ENCODE measurements at regions not wholly inside any gene's neighbourhood (a gene's known extent, or its start where the extent isn't known, plus 50 kb on each side); places are given as distances from the start of the nearest gene placed in this dataset.
"Not testable (repeated sequence)": the region's sequence is repeated elsewhere in the genome, so short reads cannot be mapped to it uniquely, and the experiment has no call there.

DNA sequence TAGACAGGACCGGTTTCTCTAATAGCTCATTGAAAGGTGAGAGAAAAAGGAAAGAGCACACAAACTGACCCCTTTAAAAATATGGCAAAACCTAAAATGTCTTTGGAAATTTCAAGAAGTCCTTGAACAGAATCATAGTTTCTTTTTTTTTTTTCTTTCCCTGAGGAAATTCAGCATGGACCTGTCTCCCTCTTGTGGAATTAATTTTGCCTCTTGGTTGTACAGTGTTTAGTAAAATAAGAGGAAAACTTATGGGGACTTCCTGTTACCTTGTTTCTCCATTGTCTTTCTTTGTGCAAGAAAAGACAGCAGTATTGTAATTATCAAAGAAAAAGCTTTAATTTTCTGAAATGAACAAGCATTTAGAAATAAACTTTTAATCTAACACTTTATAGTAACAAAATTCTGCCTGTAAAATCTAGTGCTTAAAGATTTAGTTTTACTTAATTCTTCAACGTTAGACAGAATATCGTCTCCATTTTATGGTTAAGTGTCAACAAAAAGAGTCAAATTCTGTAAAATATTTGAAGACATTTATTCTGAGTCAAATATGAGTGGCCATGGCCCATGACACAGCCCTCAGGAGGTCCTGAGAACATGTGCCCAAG is 176.3 kb upstream of the NABP1 start:
- H3K27me3 ChIP-seq (ENCODE audit: control insufficient read depth, insufficient read depth, low read length), result no peaks in the 10 kb centered on the region
- DNase-seq, result no peak
- H3K4me3 ChIP-seq (ENCODE audit: insufficient read depth, low read depth, low read length), result no peak overlapping the region
- no peaks in the 10 kb centered on the region for H3K36me3 ChIP-seq (replicated peaks; ENCODE audit: control insufficient read depth, insufficient read depth, low read length)

GRCh38 chr2:191506515-191506914 is 171.4 kb upstream of the NABP1 start:
- no peak for DNase-seq
- Histone ChIP-seq H3K4me3 (ENCODE audit: insufficient read depth, low read depth, low read length) (no peak overlapping the region), H3K27me3 (ENCODE audit: control insufficient read depth, insufficient read depth, low read length) (no peaks in the 10 kb centered on the region), H3K36me3 (replicated peaks; ENCODE audit: control insufficient read depth, insufficient read depth, low read length) (no peaks in the 10 kb centered on the region)

- DNase-seq; H3K4me3 ChIP-seq (ENCODE audit: insufficient read depth, low read depth, low read length); H3K27me3 ChIP-seq (ENCODE audit: control insufficient read depth, insufficient read depth, low read length); H3K36me3 ChIP-seq (replicated peaks; ENCODE audit: control insufficient read depth, insufficient read depth, low read length): not testable (repeated sequence)
These were observed 170.6 kb upstream of the NABP1 start for GRCh38 chr2:191507252-191507853.

GRCh38 chr2:191508738-191509137 is 169.2 kb upstream of the NABP1 start:
- DNase-seq, result no peak
- Histone ChIP-seq H3K36me3 (replicated peaks; ENCODE audit: control insufficient read depth, insufficient read depth, low read length) (no peaks in the 10 kb centered on the region), H3K27me3 (ENCODE audit: control insufficient read depth, insufficient read depth, low read length) (no peaks in the 10 kb centered on the region), H3K4me3 (ENCODE audit: insufficient read depth, low read depth, low read length) (no peak overlapping the region)

DNA sequence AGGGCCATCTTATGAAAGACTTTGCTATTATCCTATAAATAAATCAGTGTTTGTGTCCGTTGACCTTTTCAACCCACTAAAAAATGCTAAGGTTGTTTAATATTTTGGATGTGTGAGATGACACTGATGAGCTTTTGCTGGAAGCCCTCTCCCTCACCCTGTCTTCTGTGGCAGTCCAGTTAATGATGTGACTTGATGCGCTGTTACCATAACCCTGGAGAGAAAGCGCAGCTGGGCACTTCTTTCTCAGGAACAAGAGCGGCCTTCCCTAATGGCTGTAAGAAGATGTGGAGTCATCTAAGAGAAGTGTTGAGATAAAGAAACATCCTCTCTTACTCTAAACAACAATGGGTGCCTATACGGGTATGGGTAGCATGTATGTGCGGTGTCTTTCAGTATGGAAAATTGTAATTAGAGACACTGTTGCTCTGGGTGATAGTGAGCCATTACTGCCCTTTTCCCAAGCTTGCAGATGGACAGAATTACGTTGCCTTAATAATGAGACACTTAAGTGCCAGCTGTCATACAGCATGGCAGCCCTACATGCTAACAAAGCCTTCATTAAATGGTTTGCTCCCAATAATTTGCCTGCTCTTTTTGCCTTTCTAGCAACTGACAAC is 165.6 kb upstream of the NABP1 start:
- Histone ChIP-seq H3K36me3 (replicated peaks; ENCODE audit: control insufficient read depth, insufficient read depth, low read length) (no peaks in the 10 kb centered on the region), H3K4me3 (ENCODE audit: insufficient read depth, low read depth, low read length) (no peak overlapping the region), H3K27me3 (ENCODE audit: control insufficient read depth, insufficient read depth, low read length) (no peaks in the 10 kb centered on the region)
- DNase-seq, result no peak

- Histone ChIP-seq H3K36me3 (replicated peaks; ENCODE audit: control insufficient read depth, insufficient read depth, low read length) (no peaks in the 10 kb centered on the region), H3K4me3 (ENCODE audit: insufficient read depth, low read depth, low read length) (no peak overlapping the region), H3K27me3 (ENCODE audit: control insufficient read depth, insufficient read depth, low read length) (no peaks in the 10 kb centered on the region)
- DNase-seq, result no peak
These were observed 165.1 kb upstream of the NABP1 start for GRCh38 chr2:191512874-191513273.

GRCh38 chr2:191514613-191515012 is 163.3 kb upstream of the NABP1 start:
- Histone ChIP-seq H3K27me3 (ENCODE audit: control insufficient read depth, insufficient read depth, low read length) (no peaks in the 10 kb centered on the region), H3K4me3 (ENCODE audit: insufficient read depth, low read depth, low read length) (no peak overlapping the region), H3K36me3 (replicated peaks; ENCODE audit: control insufficient read depth, insufficient read depth, low read length) (no peaks in the 10 kb centered on the region)
- no peak for DNase-seq

DNA sequence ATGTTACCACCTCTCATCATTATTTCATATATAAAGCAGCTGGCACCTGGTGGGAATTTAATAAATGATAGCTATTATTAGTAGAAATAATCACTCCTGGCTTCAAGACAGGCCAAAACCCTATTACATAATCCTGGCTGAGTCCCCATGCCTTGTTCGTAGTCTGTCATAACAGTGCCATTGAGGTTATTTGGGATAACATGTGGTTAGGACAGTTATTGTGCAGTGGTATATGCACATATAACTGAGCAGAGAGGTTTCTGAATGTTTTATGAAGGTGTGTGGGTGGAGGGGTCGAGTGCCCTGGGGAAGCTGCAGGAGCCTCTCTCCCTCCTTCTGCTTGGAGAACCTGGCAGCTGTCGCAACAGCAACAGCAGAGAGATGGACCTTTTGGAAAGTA is 162.4 kb upstream of the NABP1 start:
- Histone ChIP-seq H3K4me3 (ENCODE audit: insufficient read depth, low read depth, low read length) (no peak overlapping the region), H3K36me3 (replicated peaks; ENCODE audit: control insufficient read depth, insufficient read depth, low read length) (no peaks in the 10 kb centered on the region), H3K27me3 (ENCODE audit: control insufficient read depth, insufficient read depth, low read length) (no peaks in the 10 kb centered on the region)
- DNase-seq, result no peak

- no peak overlapping the region for H3K4me3 ChIP-seq (ENCODE audit: insufficient read depth, low read depth, low read length)
- no peaks in the 10 kb centered on the region for H3K36me3 ChIP-seq (replicated peaks; ENCODE audit: control insufficient read depth, insufficient read depth, low read length)
- no peaks in the 10 kb centered on the region for H3K27me3 ChIP-seq (ENCODE audit: control insufficient read depth, insufficient read depth, low read length)
- no peak for DNase-seq
These were observed 161.7 kb upstream of the NABP1 start for GRCh38 chr2:191516260-191516659.

DNA sequence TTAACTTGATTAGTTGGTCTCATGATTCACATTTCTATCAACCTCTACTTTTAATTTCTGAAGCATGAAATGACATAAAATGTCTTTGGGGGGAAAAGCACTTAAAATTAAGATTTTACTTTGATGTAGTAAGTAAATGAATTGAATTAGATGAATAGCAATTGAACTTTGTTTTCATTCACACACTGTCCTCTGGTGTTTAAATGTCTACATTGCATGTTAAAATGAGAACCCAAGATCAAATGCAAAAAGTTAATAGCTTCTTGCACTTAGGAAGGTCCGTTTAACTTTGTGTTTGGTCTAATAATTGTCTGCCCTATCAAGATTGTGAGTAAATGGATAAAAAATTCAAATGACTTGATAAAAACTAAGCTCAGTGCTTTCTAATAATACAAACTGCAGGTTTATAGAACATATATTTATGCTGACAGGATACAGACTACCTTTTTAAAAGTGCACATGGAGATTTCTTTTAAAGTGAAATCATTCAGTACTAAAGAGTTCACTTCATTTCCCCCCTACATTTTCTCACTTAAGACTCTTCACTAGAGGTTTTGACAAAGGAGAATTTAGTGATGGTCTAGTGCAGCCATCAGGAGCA is 156.2 kb upstream of the NABP1 start:
- DNase-seq, result no peak
- Histone ChIP-seq H3K4me3 (ENCODE audit: insufficient read depth, low read depth, low read length) (no peak overlapping the region), H3K36me3 (replicated peaks; ENCODE audit: control insufficient read depth, insufficient read depth, low read length) (no peaks in the 10 kb centered on the region), H3K27me3 (ENCODE audit: control insufficient read depth, insufficient read depth, low read length) (no peaks in the 10 kb centered on the region)

- no peak overlapping the region for H3K4me3 ChIP-seq (ENCODE audit: insufficient read depth, low read depth, low read length)
- DNase-seq, result no peak
- no peaks in the 10 kb centered on the region for H3K27me3 ChIP-seq (ENCODE audit: control insufficient read depth, insufficient read depth, low read length)
- no peaks in the 10 kb centered on the region for H3K36me3 ChIP-seq (replicated peaks; ENCODE audit: control insufficient read depth, insufficient read depth, low read length)
These were observed 155.3 kb upstream of the NABP1 start for GRCh38 chr2:191522478-191523120.

GRCh38 chr2:191526091-191526490 is 151.8 kb upstream of the NABP1 start:
- no peak for DNase-seq
- Histone ChIP-seq H3K36me3 (replicated peaks; ENCODE audit: control insufficient read depth, insufficient read depth, low read length) (no peaks in the 10 kb centered on the region), H3K27me3 (ENCODE audit: control insufficient read depth, insufficient read depth, low read length) (no peaks in the 10 kb centered on the region), H3K4me3 (ENCODE audit: insufficient read depth, low read depth, low read length) (no peak overlapping the region)

DNA sequence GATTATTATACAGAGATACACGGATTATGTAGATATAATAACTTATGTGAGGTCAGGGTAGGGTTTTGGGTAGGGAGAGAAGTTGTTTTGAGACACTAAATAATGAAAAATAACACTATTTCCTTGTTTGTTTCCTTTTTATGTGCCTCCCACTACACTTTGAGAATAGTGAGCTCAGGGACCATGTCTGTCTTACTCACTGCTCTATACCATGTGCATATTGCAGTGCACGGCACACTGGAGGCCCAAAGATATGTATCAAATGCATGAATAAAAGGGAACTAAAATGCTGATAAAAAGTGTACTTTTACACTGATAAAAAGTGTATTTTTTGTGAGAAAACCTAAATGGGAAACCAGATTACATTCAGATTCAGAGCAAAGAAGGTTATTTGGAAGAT is 151.4 kb upstream of the NABP1 start:
- no peak for DNase-seq
- no peaks in the 10 kb centered on the region for H3K27me3 ChIP-seq (ENCODE audit: control insufficient read depth, insufficient read depth, low read length)
- no peaks in the 10 kb centered on the region for H3K36me3 ChIP-seq (replicated peaks; ENCODE audit: control insufficient read depth, insufficient read depth, low read length)
- H3K4me3 ChIP-seq (ENCODE audit: insufficient read depth, low read depth, low read length), result no peak overlapping the region

DNA sequence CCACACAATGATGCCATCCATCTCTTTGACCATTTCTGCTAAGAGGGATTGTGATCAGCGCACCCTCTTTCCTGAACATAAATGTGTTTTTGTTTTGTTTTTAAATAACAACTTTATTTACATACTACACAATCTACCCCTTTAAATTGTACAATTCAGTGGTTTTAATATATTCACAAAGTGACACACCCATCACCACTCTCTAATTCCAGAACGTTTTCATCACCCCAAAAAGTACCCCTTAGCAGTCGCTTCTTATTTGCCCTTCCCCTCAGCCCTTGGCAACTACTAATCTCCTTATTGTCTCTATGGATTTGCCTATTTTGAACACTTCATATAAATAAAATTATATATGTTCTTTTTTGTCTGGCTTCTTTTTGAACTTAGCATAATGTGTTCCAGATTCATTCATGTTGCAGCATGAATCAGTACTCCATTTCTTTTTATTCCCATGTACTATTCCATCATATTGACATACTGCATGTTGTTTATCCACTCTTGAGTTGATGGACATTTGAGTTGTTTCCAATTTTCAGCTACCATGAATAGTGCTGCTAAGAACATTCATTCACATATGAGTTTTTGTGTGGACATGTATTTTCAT is 150.9 kb upstream of the NABP1 start:
- no peaks in the 10 kb centered on the region for H3K36me3 ChIP-seq (replicated peaks; ENCODE audit: control insufficient read depth, insufficient read depth, low read length)
- no peak overlapping the region for H3K4me3 ChIP-seq (ENCODE audit: insufficient read depth, low read depth, low read length)
- H3K27me3 ChIP-seq (ENCODE audit: control insufficient read depth, insufficient read depth, low read length), result no peaks in the 10 kb centered on the region

More for the DNA sequence above, 150.9 kb upstream of the NABP1 start:
- DNase-seq, result no peak

Data from H7 (cell line).